ENCODE measurements at regions not wholly inside any gene's neighbourhood (a gene's known extent, or its start where the extent isn't known, plus 50 kb on each side); places are given as distances from the start of the nearest gene placed in this dataset.

- FAIRE-seq (no peak), DNase-seq (ENCODE audit: low read depth, low spot score) (no peak)
- no peaks in the 10 kb centered on the region for H4K20me1 ChIP-seq (replicated peaks; ENCODE audit: control insufficient read depth, extremely low read depth, insufficient read depth, low read length)
- BruUV-seq (replicated peaks): no TSS peak
- CTCF ChIA-PET: interaction anchor here (0.9 to 1.8 kb wide), 3 partner anchors 13 to 96 kb away, joined by 3 to 4 read pairs (median 3); no protein-coding TSS in a partner anchor
- H3K9me1 ChIP-seq (replicated peaks; ENCODE audit: control insufficient read depth, extremely low read depth, insufficient read depth, low read length): no peaks in the 10 kb centered on the region
- H3K9me3 ChIP-seq (replicated peaks; ENCODE audit: control insufficient read depth, insufficient read depth, low read length): no peaks in the 10 kb centered on the region
- no peak overlapping the region for H3K4me3 ChIP-seq (replicated peaks in 1 of 3; ENCODE audit: insufficient read depth in 1 of 3, low read depth in 1 of 3, low read length in 3 of 3)
- no peak overlapping the region for H3K9ac ChIP-seq (replicated peaks; ENCODE audit: extremely low read depth, insufficient read depth, low read length)
- no peak overlapping the region for H3K4me2 ChIP-seq (ENCODE audit: insufficient read depth, low read length)
- TF ChIP-seq, protein P1, sequence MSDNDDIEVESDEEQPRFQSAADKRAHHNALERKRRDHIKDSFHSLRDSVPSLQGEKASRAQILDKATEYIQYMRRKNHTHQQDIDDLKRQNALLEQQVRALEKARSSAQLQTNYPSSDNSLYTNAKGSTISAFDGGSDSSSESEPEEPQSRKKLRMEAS (IDR thresholded peaks at IDR 0.05; ENCODE audit: insufficient read depth, insufficient read length): no peak
- TF ChIP-seq JUN (IDR thresholded peaks at IDR 0.05; ENCODE audit: borderline replicate concordance, insufficient read depth, insufficient read length, low read depth): no peak
- TF ChIP-seq POLR2A (IDR thresholded peaks at IDR 0.05; ENCODE audit: low read depth, low read length): no peak
- no peak for TF ChIP-seq MYC (IDR thresholded peaks at IDR 0.05; ENCODE audit: low read depth, low read length)
- TF ChIP-seq, protein P2, sequence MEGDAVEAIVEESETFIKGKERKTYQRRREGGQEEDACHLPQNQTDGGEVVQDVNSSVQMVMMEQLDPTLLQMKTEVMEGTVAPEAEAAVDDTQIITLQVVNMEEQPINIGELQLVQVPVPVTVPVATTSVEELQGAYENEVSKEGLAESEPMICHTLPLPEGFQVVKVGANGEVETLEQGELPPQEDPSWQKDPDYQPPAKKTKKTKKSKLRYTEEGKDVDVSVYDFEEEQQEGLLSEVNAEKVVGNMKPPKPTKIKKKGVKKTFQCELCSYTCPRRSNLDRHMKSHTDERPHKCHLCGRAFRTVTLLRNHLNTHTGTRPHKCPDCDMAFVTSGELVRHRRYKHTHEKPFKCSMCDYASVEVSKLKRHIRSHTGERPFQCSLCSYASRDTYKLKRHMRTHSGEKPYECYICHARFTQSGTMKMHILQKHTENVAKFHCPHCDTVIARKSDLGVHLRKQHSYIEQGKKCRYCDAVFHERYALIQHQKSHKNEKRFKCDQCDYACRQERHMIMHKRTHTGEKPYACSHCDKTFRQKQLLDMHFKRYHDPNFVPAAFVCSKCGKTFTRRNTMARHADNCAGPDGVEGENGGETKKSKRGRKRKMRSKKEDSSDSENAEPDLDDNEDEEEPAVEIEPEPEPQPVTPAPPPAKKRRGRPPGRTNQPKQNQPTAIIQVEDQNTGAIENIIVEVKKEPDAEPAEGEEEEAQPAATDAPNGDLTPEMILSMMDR (IDR thresholded peaks at IDR 0.05; ENCODE audit: extremely low read depth in 1 of 2, insufficient read depth in 1 of 2, low read depth in 1 of 2, low read length in 2 of 2): no peak
- TF ChIP-seq POLR2AphosphoS5 (IDR thresholded peaks at IDR 0.05; ENCODE audit: insufficient read depth, low read depth, low read length): no peak
- TF ChIP-seq GATA2 (IDR thresholded peaks at IDR 0.05; ENCODE audit: insufficient read depth, insufficient read length, low read depth, low read length): no peak
- TF ChIP-seq FOS (IDR thresholded peaks at IDR 0.05; ENCODE audit: borderline replicate concordance, insufficient read depth, low read length): no peak
- no peak for TF ChIP-seq EZH2 (IDR thresholded peaks at IDR 0.05; ENCODE audit: borderline replicate concordance, low read depth, low read length, severe bottlenecking)
- H3K27me3 ChIP-seq (ENCODE audit: control insufficient read depth in 2 of 2, insufficient read depth in 2 of 2, low read length in 2 of 2): no peaks in the 10 kb centered on the region
- no peak overlapping the region for H3K27ac ChIP-seq (ENCODE audit: insufficient read depth, low read depth, low read length)
- intact Hi-C loops (cut with micrococcal nuclease) (no loop called here), dilution Hi-C loops (cut with MboI; ENCODE audit: extremely low pct_ligation_motif_present, low sequenced_read_pairs) (no loop called here)
- H3K79me2 ChIP-seq (ENCODE audit: control insufficient read depth, insufficient read depth, low read length): no peaks in the 10 kb centered on the region
- POLR2A ChIA-PET: interaction anchor here (1.2 kb wide), 1 partner anchor 16 kb away, joined by 3 read pairs; no protein-coding TSS in a partner anchor
- no peak overlapping the region for H2AFZ ChIP-seq (ENCODE audit: low read depth, low read length)
- no peaks in the 10 kb centered on the region for H3K36me3 ChIP-seq (ENCODE audit: control insufficient read depth in 2 of 2, extremely low read depth in 1 of 2, insufficient read depth in 2 of 2, low read length in 2 of 2)
- peaks cover 8% of the 10 kb centered on the region for H3K4me1 ChIP-seq (ENCODE audit: control insufficient read depth, extremely low read depth, insufficient read depth, low read length)
Measured at GRCh38 chr9:18346745-18347144, 127.2 kb upstream of the ADAMTSL1 start.
